Activated CD4-positive, alpha-beta T cell treated with anti-CD3 and anti-CD28 coated beads, Interleukin-10, Interleukin-2, amounts not matched to agents 100 ng/mL and 50 ng/mL, durations not matched to agents 16 hours and 8 hours (primary cell): ENCODE measurements at regions not wholly inside any gene's neighbourhood (a gene's known extent, or its start where the extent isn't known, plus 50 kb on each side); places are given as distances from the start of the nearest gene placed in this dataset.
"Not testable (repeated sequence)": the region's sequence is repeated elsewhere in the genome, so short reads cannot be mapped to it uniquely, and the experiment has no call there.

Experiments used
- DNase-seq: peaks from one replicate; pipeline ENCODE4 v3.0.0-alpha.2; 2020

- no peak for DNase-seq
Observed at GRCh38 chr4:189809839-189810238, 130.8 kb upstream of the FRG1 start.

- not testable (repeated sequence) for DNase-seq
Observed at GRCh38 chr4:189810318-189811181, 130.1 kb upstream of the FRG1 start.

- DNase-seq, result no peak
Observed at GRCh38 chr4:189815404-189816192, 125.1 kb upstream of the FRG1 start.

GRCh38 chr4:189822326-189822725 is 118.3 kb upstream of the FRG1 start:
- no peak for DNase-seq

GRCh38 chr4:189823591-189823990 is 117.1 kb upstream of the FRG1 start:
- no peak for DNase-seq

- no peak for DNase-seq
Observed at GRCh38 chr4:189825466-189825865, 115.2 kb upstream of the FRG1 start.

- no peak for DNase-seq
Observed at GRCh38 chr4:189826657-189827056, 114.0 kb upstream of the FRG1 start.

GRCh38 chr4:189828081-189828697 is 112.5 kb upstream of the FRG1 start:
- no peak for DNase-seq

GRCh38 chr4:189832528-189832927 is 108.1 kb upstream of the FRG1 start:
- DNase-seq, result no peak

- no peak for DNase-seq
Observed at GRCh38 chr4:189834616-189835015, 106.1 kb upstream of the FRG1 start.

GRCh38 chr4:189835505-189835904 is 105.2 kb upstream of the FRG1 start:
- no peak for DNase-seq

GRCh38 chr4:189837471-189837870 is 103.2 kb upstream of the FRG1 start:
- no peak for DNase-seq

GRCh38 chr4:189838821-189839497 is 101.7 kb upstream of the FRG1 start:
- no peak for DNase-seq

- no peak for DNase-seq
Observed at GRCh38 chr4:189840356-189840755, 100.3 kb upstream of the FRG1 start.

GRCh38 chr4:189843413-189844009 is 97.2 kb upstream of the FRG1 start:
- DNase-seq, result no peak

- DNase-seq, result no peak
Observed at GRCh38 chr4:189845145-189845846, 95.4 kb upstream of the FRG1 start.

GRCh38 chr4:189846094-189846493 is 94.6 kb upstream of the FRG1 start:
- DNase-seq, result not testable (repeated sequence)

GRCh38 chr4:189846608-189847007 is 94.1 kb upstream of the FRG1 start:
- DNase-seq, result not testable (repeated sequence)

GRCh38 chr4:189848672-189849071 is 92.0 kb upstream of the FRG1 start:
- not testable (repeated sequence) for DNase-seq

GRCh38 chr4:189850239-189850856 is 90.3 kb upstream of the FRG1 start:
- no peak for DNase-seq

GRCh38 chr4:189858435-189858834 is 82.2 kb upstream of the FRG1 start:
- DNase-seq, result no peak
